GF-D8 (cell line): ENCODE measurements at regions not wholly inside any gene's neighbourhood (a gene's known extent, or its start where the extent isn't known, plus 50 kb on each side); places are given as distances from the start of the nearest gene placed in this dataset.

Source experiments
- DNase-seq: peaks from one replicate; lab custom pipeline; 2025; lab: John Stamatoyannopoulos, UW

- DNase-seq, result no peak
Observed at GRCh38 chr9:2916382-2916985, 72.6 kb upstream of the PUM3 start.

GRCh38 chr9:2913026-2913425 lies 69.1 kb upstream of the PUM3 start:
- no peak for DNase-seq

DNA sequence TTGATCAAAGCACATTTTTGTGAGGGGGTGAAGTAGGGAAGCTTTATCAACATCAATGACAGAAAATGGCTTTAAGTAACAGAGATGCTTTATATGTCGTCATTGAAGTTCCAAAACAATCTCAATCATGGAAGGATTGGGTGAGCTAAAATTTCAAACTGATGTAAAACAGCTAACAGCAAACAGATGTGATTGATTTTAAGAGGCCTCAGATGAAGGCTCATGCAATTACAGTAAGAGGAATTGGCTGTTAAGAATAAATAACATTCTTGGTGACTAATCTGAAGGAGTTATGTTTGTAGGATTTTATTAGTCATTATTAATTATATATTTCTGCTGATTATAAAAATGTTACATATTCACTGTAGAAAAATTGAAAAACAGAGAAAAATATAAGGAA lies 63.5 kb upstream of the PUM3 start:
- DNase-seq, result no peak

- no peak for DNase-seq
Observed at GRCh38 chr9:2904242-2904930, 60.5 kb upstream of the PUM3 start.
